SJSA1 (cell line): ENCODE measurements at regions not wholly inside any gene's neighbourhood (a gene's known extent, or its start where the extent isn't known, plus 50 kb on each side); places are given as distances from the start of the nearest gene placed in this dataset.

Source experiments
- DNase-seq, 2 experiments: peaks; one replicate each; pipeline ENCODE4 v3.0.0-alpha.2; 2015 to 2020; ENCODE audit warnings: low spot score in 2 of 2, low read depth in 1 of 2
- H3K27ac ChIP-seq: fragments of 250-450 bp; sonication (Bioruptor Pico); 2 replicates; pipeline ENCODE4 v1.5.1; 2020; ENCODE audit warnings: mild to moderate bottlenecking, moderate library complexity
- H3K27me3 ChIP-seq: fragments of 250-450 bp; sonication (Bioruptor Pico); replicated peaks from 2 replicates; pipeline ENCODE4 v1.5.1; 2020; ENCODE audit warnings: mild to moderate bottlenecking, moderate library complexity
- H3K36me3 ChIP-seq: fragments of 250-450 bp; sonication (Bioruptor Pico); 2 replicates; pipeline ENCODE4 v1.5.1; 2020; ENCODE audit warnings: mild to moderate bottlenecking
- H3K4me1 ChIP-seq: fragments of 250-450 bp; sonication (Bioruptor Pico); replicated peaks from 2 replicates; pipeline ENCODE4 v1.6.1; 2021; ENCODE audit warnings: mild to moderate bottlenecking
- H3K4me3 ChIP-seq: fragments of 250-450 bp; sonication (Bioruptor Pico); 2 replicates; pipeline ENCODE4 v1.5.1; 2020; ENCODE audit warnings: mild to moderate bottlenecking
- H3K9me3 ChIP-seq: fragments of 250-450 bp; sonication (Bioruptor Pico); replicated peaks from 2 replicates; pipeline ENCODE4 v1.5.1; 2020; ENCODE audit warnings: mild to moderate bottlenecking

DNA sequence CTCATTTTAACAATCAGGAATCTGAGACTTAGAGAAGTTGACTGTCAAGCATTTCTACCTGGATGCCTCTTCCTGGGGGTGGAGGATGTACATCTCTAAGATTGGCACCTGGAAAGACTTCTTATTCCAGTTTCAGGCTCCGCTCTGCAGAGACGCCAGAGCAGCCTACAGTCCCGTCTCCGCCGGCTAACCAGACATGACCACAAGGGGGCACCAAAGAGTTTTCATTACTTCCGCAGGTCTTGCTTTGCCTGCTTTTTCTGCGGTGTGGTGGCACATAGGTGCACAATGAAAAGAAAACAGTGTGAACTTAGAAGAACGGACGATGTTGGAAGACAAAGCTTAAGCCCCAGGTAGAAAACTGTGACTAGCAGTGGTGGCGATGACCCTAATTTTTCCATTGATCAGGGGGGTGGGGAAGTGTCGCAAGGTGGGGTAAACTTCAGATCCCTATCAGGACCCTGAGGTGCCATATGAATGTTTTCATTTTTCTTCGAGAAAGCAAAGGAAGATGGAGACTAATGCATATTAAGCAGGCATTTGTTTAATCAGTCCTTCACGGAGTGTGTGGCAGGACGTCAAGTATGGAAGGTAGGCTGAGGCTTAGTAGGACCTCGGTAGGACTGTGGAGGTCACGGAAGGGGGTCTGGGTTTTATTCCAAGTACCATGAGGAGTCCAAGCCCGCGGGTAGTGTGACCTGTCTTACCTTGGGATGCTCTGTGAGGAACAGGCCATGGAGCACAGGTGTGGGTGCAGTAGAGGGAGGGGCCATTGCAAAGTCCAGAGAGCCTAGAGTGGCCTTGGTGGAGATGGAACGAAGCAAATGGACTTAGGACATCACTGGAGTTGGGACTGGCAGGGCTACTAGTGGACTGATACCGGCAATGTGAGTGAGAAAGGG lies 60.1 kb upstream of the SORCS3 start:
- no peak overlapping the region for H3K4me3 ChIP-seq
- H3K27ac ChIP-seq, result no peak overlapping the region
- no peaks in the 10 kb centered on the region for H3K36me3 ChIP-seq
- H3K4me1 ChIP-seq, result no peaks in the 10 kb centered on the region
- peak; percentile 44 to 69 for DNase-seq
- no peaks in the 10 kb centered on the region for H3K27me3 ChIP-seq
- no peaks in the 10 kb centered on the region for H3K9me3 ChIP-seq

GRCh38 chr10:104581884-104582601 lies 59.0 kb upstream of the SORCS3 start:
- H3K9me3 ChIP-seq, result no peaks in the 10 kb centered on the region
- H3K27me3 ChIP-seq, result no peaks in the 10 kb centered on the region
- no peak overlapping the region for H3K27ac ChIP-seq
- no peaks in the 10 kb centered on the region for H3K4me1 ChIP-seq
- no peak for DNase-seq
- no peak overlapping the region for H3K4me3 ChIP-seq
- no peaks in the 10 kb centered on the region for H3K36me3 ChIP-seq

- Histone ChIP-seq H3K36me3 (no peaks in the 10 kb centered on the region), H3K27ac (no peak overlapping the region), H3K9me3 (no peaks in the 10 kb centered on the region), H3K4me1 (no peaks in the 10 kb centered on the region), H3K4me3 (no peak overlapping the region), H3K27me3 (no peaks in the 10 kb centered on the region)
- no peak for DNase-seq
These were observed 58.5 kb upstream of the SORCS3 start for GRCh38 chr10:104582602-104582951.

GRCh38 chr10:104582966-104583365 lies 58.1 kb upstream of the SORCS3 start:
- Histone ChIP-seq H3K27ac (no peak overlapping the region), H3K9me3 (no peaks in the 10 kb centered on the region), H3K4me3 (no peak overlapping the region), H3K4me1 (no peaks in the 10 kb centered on the region), H3K36me3 (no peaks in the 10 kb centered on the region), H3K27me3 (no peaks in the 10 kb centered on the region)
- no peak for DNase-seq

GRCh38 chr10:104584541-104584940 lies 56.5 kb upstream of the SORCS3 start:
- DNase-seq, result no peak
- Histone ChIP-seq H3K4me1 (peaks cover 3% of the 10 kb centered on the region; the same call in 1 of the 2 replicates), H3K9me3 (no peaks in the 10 kb centered on the region), H3K27me3 (no peaks in the 10 kb centered on the region), H3K27ac (no peak overlapping the region), H3K4me3 (no peak overlapping the region), H3K36me3 (no peaks in the 10 kb centered on the region)

GRCh38 chr10:104587751-104588150 lies 53.3 kb upstream of the SORCS3 start:
- no peaks in the 10 kb centered on the region for H3K36me3 ChIP-seq
- H3K27ac ChIP-seq, result no peak overlapping the region
- peaks cover 9% of the 10 kb centered on the region; the same call in 1 of the 2 replicates for H3K4me1 ChIP-seq
- H3K9me3 ChIP-seq, result no peaks in the 10 kb centered on the region
- H3K4me3 ChIP-seq, result no peak overlapping the region
- no peaks in the 10 kb centered on the region for H3K27me3 ChIP-seq
- no peak for DNase-seq

- Histone ChIP-seq H3K9me3 (no peaks in the 10 kb centered on the region), H3K27me3 (no peaks in the 10 kb centered on the region), H3K4me1 (peaks cover 9% of the 10 kb centered on the region; the same call in 1 of the 2 replicates), H3K36me3 (no peaks in the 10 kb centered on the region), H3K27ac (no peak overlapping the region), H3K4me3 (no peak overlapping the region)
- DNase-seq, result no peak
These were observed 51.7 kb upstream of the SORCS3 start for GRCh38 chr10:104589431-104589830.

DNA sequence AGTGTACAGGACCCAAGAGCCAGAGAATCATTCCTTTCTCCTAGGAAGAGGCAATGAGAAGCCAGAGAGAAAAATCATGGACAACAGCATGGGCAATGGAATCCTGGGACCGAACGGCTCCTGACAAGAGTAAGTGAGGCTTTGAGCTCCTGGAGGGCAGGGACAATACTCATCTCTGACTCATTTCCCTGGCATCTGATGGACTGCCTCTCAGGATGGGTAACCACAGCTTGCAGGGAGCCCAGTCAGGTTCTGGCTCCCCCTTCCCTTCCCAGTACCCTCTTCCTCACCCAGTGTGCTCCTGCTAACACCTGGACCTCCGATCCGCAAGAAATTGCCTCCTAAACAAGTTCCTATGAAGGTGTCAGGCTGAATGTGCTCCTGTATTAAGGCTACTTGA lies 51.2 kb upstream of the SORCS3 start:
- peaks cover 9% of the 10 kb centered on the region; the same call in 1 of the 2 replicates for H3K4me1 ChIP-seq
- H3K9me3 ChIP-seq, result no peaks in the 10 kb centered on the region
- H3K36me3 ChIP-seq, result no peaks in the 10 kb centered on the region
- H3K4me3 ChIP-seq, result no peak overlapping the region
- DNase-seq, result peak in 1 of 2 experiments; percentile 9
- H3K27ac ChIP-seq, result no peak overlapping the region
- no peaks in the 10 kb centered on the region for H3K27me3 ChIP-seq
